ENCODE measurements at regions not wholly inside any gene's neighbourhood (a gene's known extent, or its start where the extent isn't known, plus 50 kb on each side); places are given as distances from the start of the nearest gene placed in this dataset.

- Histone ChIP-seq H3K4me1 (ENCODE audit: insufficient read depth) (no peaks in the 10 kb centered on the region), H3K27me3 (no peaks in the 10 kb centered on the region), H3K4me3 (no peak overlapping the region), H3K36me3 (no peaks in the 10 kb centered on the region), H3K27ac (no peak overlapping the region), H3K9me3 (no peaks in the 10 kb centered on the region)
- TF ChIP-seq, protein P1, sequence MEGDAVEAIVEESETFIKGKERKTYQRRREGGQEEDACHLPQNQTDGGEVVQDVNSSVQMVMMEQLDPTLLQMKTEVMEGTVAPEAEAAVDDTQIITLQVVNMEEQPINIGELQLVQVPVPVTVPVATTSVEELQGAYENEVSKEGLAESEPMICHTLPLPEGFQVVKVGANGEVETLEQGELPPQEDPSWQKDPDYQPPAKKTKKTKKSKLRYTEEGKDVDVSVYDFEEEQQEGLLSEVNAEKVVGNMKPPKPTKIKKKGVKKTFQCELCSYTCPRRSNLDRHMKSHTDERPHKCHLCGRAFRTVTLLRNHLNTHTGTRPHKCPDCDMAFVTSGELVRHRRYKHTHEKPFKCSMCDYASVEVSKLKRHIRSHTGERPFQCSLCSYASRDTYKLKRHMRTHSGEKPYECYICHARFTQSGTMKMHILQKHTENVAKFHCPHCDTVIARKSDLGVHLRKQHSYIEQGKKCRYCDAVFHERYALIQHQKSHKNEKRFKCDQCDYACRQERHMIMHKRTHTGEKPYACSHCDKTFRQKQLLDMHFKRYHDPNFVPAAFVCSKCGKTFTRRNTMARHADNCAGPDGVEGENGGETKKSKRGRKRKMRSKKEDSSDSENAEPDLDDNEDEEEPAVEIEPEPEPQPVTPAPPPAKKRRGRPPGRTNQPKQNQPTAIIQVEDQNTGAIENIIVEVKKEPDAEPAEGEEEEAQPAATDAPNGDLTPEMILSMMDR (IDR thresholded peaks at IDR 0.05), result no peak
- no peak for TF ChIP-seq POLR2A (IDR thresholded peaks at IDR 0.05)
- no peak for TF ChIP-seq EP300 (IDR thresholded peaks at IDR 0.05)
- no peak for DNase-seq
- 47 to 72% (median 67%) methylated on average over 2 of the region's 2 CpGs for WGBS, 3 donors
- intact Hi-C loops (cut with DNase I), result no loop called here
Observed at GRCh38 chr2:123648956-123649355, 376.1 kb upstream of the CNTNAP5 start.

- no peak overlapping the region for H3K27ac ChIP-seq
- no peaks in the 10 kb centered on the region for H3K27me3 ChIP-seq
- no peak overlapping the region for H3K4me3 ChIP-seq
- H3K36me3 ChIP-seq, result no peaks in the 10 kb centered on the region
- no peak for DNase-seq
- 42 to 62% (median 48%) methylated on average over 5 of the region's 5 CpGs for WGBS, 3 donors
- TF ChIP-seq POLR2A (IDR thresholded peaks at IDR 0.05) (no peak), EP300 (IDR thresholded peaks at IDR 0.05) (no peak)
- TF ChIP-seq, protein P1 (IDR thresholded peaks at IDR 0.05), result no peak
- no peaks in the 10 kb centered on the region for H3K9me3 ChIP-seq
- H3K4me1 ChIP-seq (ENCODE audit: insufficient read depth), result no peaks in the 10 kb centered on the region
- intact Hi-C loops (cut with DNase I), result no loop called here
Observed at GRCh38 chr2:123651151-123651550, 373.9 kb upstream of the CNTNAP5 start.

- intact Hi-C loops (cut with DNase I), result no loop called here
- Histone ChIP-seq H3K27ac (no peak overlapping the region), H3K27me3 (no peaks in the 10 kb centered on the region), H3K4me1 (ENCODE audit: insufficient read depth) (no peaks in the 10 kb centered on the region), H3K36me3 (no peaks in the 10 kb centered on the region), H3K9me3 (no peaks in the 10 kb centered on the region), H3K4me3 (no peak overlapping the region)
- DNase-seq, result no peak
- WGBS, 3 donors, result 55 to 87% (median 65%) methylated on average over 1 of the region's 1 CpG
- TF ChIP-seq EP300 (IDR thresholded peaks at IDR 0.05) (no peak), POLR2A (IDR thresholded peaks at IDR 0.05) (no peak)
- TF ChIP-seq, protein P1 (IDR thresholded peaks at IDR 0.05), result no peak
Observed at GRCh38 chr2:123652320-123652719, 372.8 kb upstream of the CNTNAP5 start.

- 46 to 65% (median 56%) methylated on average over 4 of the region's 4 CpGs for WGBS, 3 donors
- H3K9me3 ChIP-seq, result no peaks in the 10 kb centered on the region
Observed at GRCh38 chr2:123656590-123656989, 368.5 kb upstream of the CNTNAP5 start.

More at GRCh38 chr2:123656590-123656989, 368.5 kb upstream of the CNTNAP5 start:
- DNase-seq, result no peak
- Histone ChIP-seq H3K36me3 (no peaks in the 10 kb centered on the region), H3K4me1 (ENCODE audit: insufficient read depth) (no peaks in the 10 kb centered on the region), H3K4me3 (no peak overlapping the region), H3K27ac (no peak overlapping the region), H3K27me3 (no peaks in the 10 kb centered on the region)
- intact Hi-C loops (cut with DNase I), result no loop called here
- TF ChIP-seq, protein P1 (IDR thresholded peaks at IDR 0.05), result no peak
- TF ChIP-seq POLR2A (IDR thresholded peaks at IDR 0.05) (no peak), EP300 (IDR thresholded peaks at IDR 0.05) (no peak)

Measured in ovary (tissue), 7 donors.